Lower leg skin (tissue), 4 donors: ENCODE measurements at regions not wholly inside any gene's neighbourhood (a gene's known extent, or its start where the extent isn't known, plus 50 kb on each side); places are given as distances from the start of the nearest gene placed in this dataset.
"Not testable (repeated sequence)": the region's sequence is repeated elsewhere in the genome, so short reads cannot be mapped to it uniquely, and the experiment has no call there.

ENCODE experiments used
- DNase-seq, 2 donors: peaks; one replicate each; pipeline ENCODE4 v3.0.0-alpha.2; 2019; ENCODE audit warnings: low spot score in 2 of 2
- H3K4me3 ChIP-seq: fragments of 200-600 bp; sonication (generic); 2 replicates; pipeline ENCODE4 v1.5.1; 2017; ENCODE audit warnings: mild to moderate bottlenecking, low read depth; ENCODE audit not compliant: poor library complexity, severe bottlenecking
- CTCF ChIP-seq, 3 donors: fragments of 450-650 bp; IDR thresholded peaks; one replicate each; pipeline ENCODE4 v1.5.1; 2016; ENCODE audit warnings: antibody characterized with exemption in 3 of 3, mild to moderate bottlenecking in 3 of 3, moderate library complexity in 2 of 3
- POLR2A ChIP-seq, 2 donors: fragments of 450-650 bp; IDR thresholded peaks; one replicate each; pipeline ENCODE4 v1.6.1; 2016 to 2017; ENCODE audit warnings: antibody characterized with exemption in 2 of 2, mild to moderate bottlenecking in 1 of 2, moderate library complexity in 1 of 2
- WGBS, 2 donors: methylation state at CpG; one replicate each; pipeline ENCODE4 v1.1.5; 2018; 5-methylcytosine and 5-hydroxymethylcytosine counted together
- intact Hi-C: fragments of 100-400 bp; cut with DNase I; formaldehyde crosslinking; loops from one replicate; pipeline ENCODE4 v1.15.0; 2023; ENCODE audit warnings: low total_unique reads

GRCh38 chr1:207196135-207196534 is 92.1 kb downstream of the C4BPA start:
- intact Hi-C loops, DNase-seq, H3K4me3 ChIP-seq: not testable (repeated sequence)
- WGBS, 2 donors, result 73 to 75% methylated on average over 7 of the region's 7 CpGs

DNA sequence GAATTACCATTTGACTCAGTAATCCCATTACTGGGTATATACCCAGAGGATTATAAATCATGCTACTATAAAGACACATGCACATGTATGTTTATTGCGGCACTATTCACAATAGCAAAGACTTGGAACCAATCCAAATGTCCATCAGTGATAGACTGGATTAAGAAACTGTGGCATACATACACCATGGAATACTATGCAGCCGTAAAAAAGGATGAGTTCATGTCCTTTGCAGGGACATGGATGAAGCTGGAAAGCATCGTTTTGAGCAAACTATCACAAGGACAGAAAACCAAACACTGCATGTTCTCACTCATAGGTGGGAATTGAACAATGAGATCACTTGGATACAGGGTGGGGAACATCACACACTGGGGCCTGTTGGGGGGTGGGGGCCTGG is 97.5 kb downstream of the C4BPA start:
- H3K4me3 ChIP-seq, intact Hi-C loops, DNase-seq: not testable (repeated sequence)
- WGBS, 2 donors, result 84 to 93% methylated on average over 3 of the region's 3 CpGs

- WGBS, 2 donors, result 69 to 84% methylated on average over 3 of the region's 3 CpGs
- TF ChIP-seq POLR2A (IDR thresholded peaks at IDR 0.05) (no peak), CTCF (IDR thresholded peaks at IDR 0.05) (no peak)
- H3K4me3 ChIP-seq, result no peak overlapping the region
- DNase-seq, result no peak
- intact Hi-C loops, result no loop called here
These were observed 98.4 kb downstream of the C4BPA start for GRCh38 chr1:207202480-207202879.

GRCh38 chr1:207203541-207203940 is 99.5 kb downstream of the C4BPA start:
- no peak for DNase-seq
- intact Hi-C loops, result no loop called here
- 86 to 97% methylated on average over 1 of the region's 1 CpG for WGBS, 2 donors
- TF ChIP-seq POLR2A (IDR thresholded peaks at IDR 0.05) (no peak), CTCF (IDR thresholded peaks at IDR 0.05) (no peak)
- no peak overlapping the region for H3K4me3 ChIP-seq

DNA sequence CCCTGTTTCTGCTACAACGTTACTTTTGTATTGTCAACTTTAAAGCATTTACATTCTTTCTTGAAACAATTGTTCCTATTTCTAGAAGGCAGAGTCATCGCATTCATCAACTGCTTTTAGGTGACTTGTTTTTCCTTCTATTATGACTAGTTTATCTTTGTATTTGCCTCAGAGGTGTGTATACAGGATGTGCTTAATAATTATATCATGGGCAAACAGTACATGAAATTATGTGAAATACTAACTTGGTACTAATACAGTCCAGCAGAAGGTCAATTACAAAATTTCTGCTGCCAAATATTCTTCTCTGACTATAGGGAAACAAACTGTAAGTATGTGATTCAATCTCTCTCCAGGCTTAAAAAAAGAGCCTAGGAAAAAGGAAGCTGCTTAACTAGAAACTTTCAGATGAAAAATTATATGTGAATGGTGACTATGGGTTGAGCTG is 101.6 kb downstream of the C4BPA start:
- no peak for TF ChIP-seq POLR2A (IDR thresholded peaks at IDR 0.05)
- TF ChIP-seq CTCF (IDR thresholded peaks at IDR 0.05), result no peak
- WGBS, 2 donors, result 36 to 67% methylated on average over 2 of the region's 2 CpGs

DNA sequence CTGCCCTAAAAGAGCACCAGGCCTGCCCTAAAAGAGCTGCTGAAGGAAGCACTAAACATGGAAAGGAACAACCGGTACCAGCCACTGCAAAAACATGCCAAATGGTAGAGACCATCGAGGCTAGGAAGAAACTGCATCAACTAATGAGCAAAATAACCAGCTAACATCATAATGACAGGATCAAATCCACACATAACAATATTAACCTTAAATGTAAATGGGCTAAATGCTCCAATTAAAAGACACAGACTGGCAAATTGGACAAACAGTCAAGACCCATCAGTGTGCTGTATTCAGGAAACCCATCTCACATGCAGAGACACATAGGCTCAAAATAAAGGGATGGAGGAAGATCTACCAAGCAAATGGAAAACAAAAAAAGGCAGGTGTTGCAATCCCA is 104.7 kb downstream of the C4BPA start:
- H3K4me3 ChIP-seq, intact Hi-C loops, DNase-seq: not testable (repeated sequence)
- WGBS, 2 donors, result 84 to 94% methylated on average over 2 of the region's 2 CpGs

More for the DNA sequence above, 101.6 kb downstream of the C4BPA start:
- no peak overlapping the region for H3K4me3 ChIP-seq
- intact Hi-C loops, result no loop called here
- DNase-seq, result no peak

GRCh38 chr1:207214453-207214852 is 107.0 kb upstream of the CD55 start:
- no peak for TF ChIP-seq POLR2A (IDR thresholded peaks at IDR 0.05)
- H3K4me3 ChIP-seq, result no peak overlapping the region
- intact Hi-C loops, result no loop called here
- WGBS, 2 donors, result 100% methylated on average over 1 of the region's 1 CpG
- no peak for DNase-seq

DNA sequence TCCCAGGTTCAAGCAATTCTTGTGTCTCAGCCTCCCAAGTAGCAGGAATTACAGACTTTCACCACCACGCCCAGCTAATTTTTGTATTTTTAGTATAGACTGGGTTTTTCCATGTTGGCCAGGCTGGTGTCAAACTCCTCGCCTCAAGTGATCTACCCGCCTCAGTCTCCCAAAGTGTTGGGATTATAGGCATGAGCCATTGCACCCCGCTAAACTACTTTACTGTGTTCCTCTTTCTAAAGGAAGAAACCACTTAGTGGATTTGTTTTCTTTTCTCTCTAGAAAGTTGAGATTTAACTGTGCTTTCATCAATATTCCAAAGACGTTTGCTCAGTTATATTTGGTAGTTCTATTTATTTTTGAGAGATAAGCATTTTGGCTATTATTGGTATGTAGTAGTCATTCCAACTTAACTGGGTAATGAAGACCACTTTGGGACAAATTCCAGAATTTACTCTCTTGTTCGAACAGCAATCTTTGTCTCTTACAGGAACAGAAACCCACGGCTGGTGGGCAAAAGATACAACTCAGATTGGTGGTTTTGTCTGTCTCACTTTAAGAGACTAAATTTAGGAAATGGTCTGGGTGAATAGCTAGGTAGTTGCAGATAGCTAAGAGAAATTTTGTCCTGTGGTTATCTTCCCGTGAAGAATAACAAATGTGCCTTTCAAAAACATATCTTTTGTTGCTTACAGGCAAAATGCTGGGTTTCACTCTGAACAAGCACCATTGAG is 103.5 kb upstream of the CD55 start:
- 62 to 70% methylated on average over 8 of the region's 8 CpGs for WGBS, 2 donors
- intact Hi-C loops, result no loop called here
- TF ChIP-seq POLR2A (IDR thresholded peaks at IDR 0.05) (no peak), CTCF (IDR thresholded peaks at IDR 0.05) (no peak)
- no peak for DNase-seq
- H3K4me3 ChIP-seq, result no peak overlapping the region
